Endothelial cell of umbilical vein (primary cell): ENCODE measurements at regions not wholly inside any gene's neighbourhood (a gene's known extent, or its start where the extent isn't known, plus 50 kb on each side); places are given as distances from the start of the nearest gene placed in this dataset.

Experiments used
- EZH2 ChIP-seq: IDR thresholded peaks from 2 replicates; pipeline ENCODE4 v1.6.1; 2012; ENCODE audit warnings: borderline replicate concordance, low read depth, mild to moderate bottlenecking, moderate library complexity, low read length, inconsistent platforms; ENCODE audit not compliant: severe bottlenecking
- FOS ChIP-seq: IDR thresholded peaks from 2 replicates; pipeline ENCODE4 v1.6.1; 2011; ENCODE audit warnings: mild to moderate bottlenecking, low read length, moderate library complexity, borderline replicate concordance; ENCODE audit not compliant: insufficient read depth
- JUN ChIP-seq: IDR thresholded peaks from 2 replicates; pipeline ENCODE4 v1.6.1; 2011; ENCODE audit warnings: borderline replicate concordance, low read depth; ENCODE audit not compliant: insufficient read length, insufficient read depth
- MAX ChIP-seq: IDR thresholded peaks from 2 replicates; pipeline ENCODE4 v1.6.1; 2011; ENCODE audit not compliant: insufficient read depth, insufficient read length
- MYC ChIP-seq: IDR thresholded peaks from one replicate; pipeline ENCODE4 v1.6.1; 2011; ENCODE audit warnings: mild to moderate bottlenecking, low read depth, low read length
- POLR2AphosphoS5 ChIP-seq: IDR thresholded peaks from 2 replicates; pipeline ENCODE4 v1.6.1; 2012; ENCODE audit warnings: low read depth, mild to moderate bottlenecking, control low read depth, low read length, moderate library complexity; ENCODE audit not compliant: insufficient read depth
- TF ChIP-seq, protein P1 (sequence below), 2 donors: IDR thresholded peaks; 1 replicate in 1 of 2; 2 replicates in 1 of 2; pipeline ENCODE4 v1.5.1; 2011; ENCODE audit warnings: low read length in 2 of 2, mild to moderate bottlenecking in 2 of 2, moderate library complexity in 2 of 2, control low read depth in 1 of 2, inconsistent platforms in 1 of 2, low read depth in 1 of 2; ENCODE audit not compliant: insufficient read depth in 1 of 2; ENCODE audit errors: extremely low read depth in 1 of 2

DNA sequence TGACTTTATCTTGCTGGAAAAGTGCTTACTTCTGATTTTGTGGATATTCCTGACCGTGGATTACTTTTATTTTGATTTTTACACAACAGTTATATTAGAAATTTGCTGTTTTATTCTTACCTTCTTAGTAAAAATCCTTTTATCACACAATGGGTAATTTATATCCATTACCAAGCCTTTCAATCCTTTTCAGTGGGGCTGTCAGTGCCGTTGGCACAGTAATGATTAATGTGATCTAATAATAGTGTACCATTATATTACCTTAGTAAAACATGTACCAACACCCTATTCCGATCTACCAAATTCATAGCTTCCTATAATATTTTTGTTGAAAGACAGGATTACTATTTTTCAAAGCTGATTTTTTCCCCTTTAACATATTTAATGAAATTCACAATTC lies 87.3 kb upstream of the ZNF536 start:
- TF ChIP-seq, protein P1, sequence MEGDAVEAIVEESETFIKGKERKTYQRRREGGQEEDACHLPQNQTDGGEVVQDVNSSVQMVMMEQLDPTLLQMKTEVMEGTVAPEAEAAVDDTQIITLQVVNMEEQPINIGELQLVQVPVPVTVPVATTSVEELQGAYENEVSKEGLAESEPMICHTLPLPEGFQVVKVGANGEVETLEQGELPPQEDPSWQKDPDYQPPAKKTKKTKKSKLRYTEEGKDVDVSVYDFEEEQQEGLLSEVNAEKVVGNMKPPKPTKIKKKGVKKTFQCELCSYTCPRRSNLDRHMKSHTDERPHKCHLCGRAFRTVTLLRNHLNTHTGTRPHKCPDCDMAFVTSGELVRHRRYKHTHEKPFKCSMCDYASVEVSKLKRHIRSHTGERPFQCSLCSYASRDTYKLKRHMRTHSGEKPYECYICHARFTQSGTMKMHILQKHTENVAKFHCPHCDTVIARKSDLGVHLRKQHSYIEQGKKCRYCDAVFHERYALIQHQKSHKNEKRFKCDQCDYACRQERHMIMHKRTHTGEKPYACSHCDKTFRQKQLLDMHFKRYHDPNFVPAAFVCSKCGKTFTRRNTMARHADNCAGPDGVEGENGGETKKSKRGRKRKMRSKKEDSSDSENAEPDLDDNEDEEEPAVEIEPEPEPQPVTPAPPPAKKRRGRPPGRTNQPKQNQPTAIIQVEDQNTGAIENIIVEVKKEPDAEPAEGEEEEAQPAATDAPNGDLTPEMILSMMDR (IDR thresholded peaks at IDR 0.05; ENCODE audit: extremely low read depth in 1 of 2, insufficient read depth in 1 of 2, low read depth in 1 of 2, low read length in 2 of 2), result no peak
- TF ChIP-seq MYC, result no peak
- TF ChIP-seq MAX, result no peak
- TF ChIP-seq JUN, result no peak
- no peak for TF ChIP-seq FOS
- no peak for TF ChIP-seq EZH2
- no peak for TF ChIP-seq POLR2AphosphoS5
